GM23338 (cell line): ENCODE measurements at regions not wholly inside any gene's neighbourhood (a gene's known extent, or its start where the extent isn't known, plus 50 kb on each side); places are given as distances from the start of the nearest gene placed in this dataset.
"Not testable (repeated sequence)": the region's sequence is repeated elsewhere in the genome, so short reads cannot be mapped to it uniquely, and the experiment has no call there.

Source experiments
- CREB1 ChIP-seq: fragments of 250-450 bp; sonication (Bioruptor Pico); IDR thresholded peaks from 2 replicates; pipeline ENCODE4 v1.5.0; 2020; ENCODE audit warnings: low read depth, mild to moderate bottlenecking, moderate library complexity
- EZH2 ChIP-seq: fragments of 200-600 bp; sonication (generic); IDR thresholded peaks from one replicate; pipeline ENCODE4 v1.8.0; 2017; ENCODE audit warnings: antibody characterized with exemption, mild to moderate bottlenecking, low read depth; ENCODE audit not compliant: unreplicated experiment
- EZH2phosphoT487 ChIP-seq: fragments of 200-600 bp; sonication (generic); IDR thresholded peaks from one replicate; pipeline ENCODE4 v1.8.1; 2018; ENCODE audit warnings: antibody characterized with exemption; ENCODE audit not compliant: unreplicated experiment
- JUNB ChIP-seq: IDR thresholded peaks from one replicate; pipeline ENCODE4 v1.6.1; 2016; ENCODE audit warnings: antibody characterized with exemption; ENCODE audit not compliant: unreplicated experiment
- NANOG ChIP-seq: IDR thresholded peaks from 2 replicates; pipeline ENCODE4 v1.6.1; 2016; ENCODE audit warnings: antibody characterized with exemption, borderline replicate concordance
- POLR2AphosphoS5 ChIP-seq: IDR thresholded peaks from 2 replicates; pipeline ENCODE4 v1.6.1; 2016; ENCODE audit warnings: antibody characterized with exemption, low read depth
- STAT1 ChIP-seq: IDR thresholded peaks from one replicate; pipeline ENCODE4 v1.6.1; 2016; ENCODE audit warnings: antibody characterized with exemption; ENCODE audit not compliant: unreplicated experiment
- ZNF114 ChIP-seq: fragments of 250-450 bp; sonication (Bioruptor Pico); IDR thresholded peaks from 2 replicates; pipeline ENCODE4 v1.5.0; 2020; ENCODE audit warnings: mild to moderate bottlenecking, moderate library complexity
- ZNF331 ChIP-seq: fragments of 250-450 bp; sonication (Bioruptor Pico); IDR thresholded peaks from 2 replicates; pipeline ENCODE4 v1.5.0; 2020; ENCODE audit warnings: low read depth, mild to moderate bottlenecking, moderate library complexity
- TF ChIP-seq, protein P1 (sequence below), 2 experiments: fragments of 200-600 bp in 1 of 2; sonication (generic) in 1 of 2; conservative IDR thresholded peaks; 2 replicates each; pipeline versions ENCODE4 v1.5.1 to v1.6.1; 2016 to 2017; ENCODE audit warnings: antibody characterized with exemption in 2 of 2, low read depth in 2 of 2, mild to moderate bottlenecking in 2 of 2, moderate library complexity in 1 of 2
- TF ChIP-seq, protein P2 (sequence below): IDR thresholded peaks from 2 replicates; pipeline ENCODE4 v1.6.1; 2016; ENCODE audit warnings: antibody characterized with exemption
- TF ChIP-seq, protein P3 (sequence below): IDR thresholded peaks from one replicate; pipeline ENCODE4 v1.6.1; 2018; ENCODE audit warnings: antibody characterized with exemption; ENCODE audit not compliant: unreplicated experiment
- TF ChIP-seq, protein P4 (sequence below): fragments of 250-450 bp; sonication (Bioruptor Pico); IDR thresholded peaks from 2 replicates; pipeline ENCODE4 v1.5.0; 2020; ENCODE audit warnings: mild to moderate bottlenecking, moderate library complexity

DNA sequence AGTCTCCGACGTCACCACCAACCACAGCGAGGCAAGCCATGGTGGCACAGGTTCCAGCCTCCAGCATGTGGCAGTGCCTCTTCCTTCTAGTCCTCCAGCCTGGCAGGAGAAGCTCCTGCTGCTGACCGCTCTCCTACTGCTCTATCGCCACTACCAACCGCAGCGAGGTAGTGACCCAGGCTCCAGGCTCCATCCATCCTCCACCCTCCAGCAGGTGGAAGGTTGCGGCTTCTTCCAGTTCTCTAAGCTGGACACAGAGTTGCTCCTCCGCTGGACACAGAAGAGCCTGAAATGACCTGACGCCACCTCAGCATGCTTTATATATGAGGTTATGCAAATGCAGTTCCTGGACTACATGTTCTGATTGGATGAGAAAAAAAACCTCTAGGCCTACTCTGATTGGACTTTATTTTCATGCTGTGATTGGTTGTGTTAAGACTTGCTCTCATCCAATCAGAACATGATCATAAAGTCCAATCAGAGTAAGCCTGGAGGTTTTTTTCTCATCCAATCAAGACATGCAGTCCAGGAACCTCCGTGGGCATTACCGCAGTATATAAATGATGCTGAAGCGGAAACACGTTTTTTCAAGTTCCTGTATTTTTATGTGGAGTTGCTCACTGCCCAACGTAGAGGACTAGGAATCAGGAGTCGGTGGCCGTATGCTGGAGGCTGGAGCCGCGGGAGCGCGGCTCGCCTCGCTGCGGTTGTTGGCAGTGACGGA, 174.7 kb downstream of the USP22 start:
- TF ChIP-seq, protein P1, sequence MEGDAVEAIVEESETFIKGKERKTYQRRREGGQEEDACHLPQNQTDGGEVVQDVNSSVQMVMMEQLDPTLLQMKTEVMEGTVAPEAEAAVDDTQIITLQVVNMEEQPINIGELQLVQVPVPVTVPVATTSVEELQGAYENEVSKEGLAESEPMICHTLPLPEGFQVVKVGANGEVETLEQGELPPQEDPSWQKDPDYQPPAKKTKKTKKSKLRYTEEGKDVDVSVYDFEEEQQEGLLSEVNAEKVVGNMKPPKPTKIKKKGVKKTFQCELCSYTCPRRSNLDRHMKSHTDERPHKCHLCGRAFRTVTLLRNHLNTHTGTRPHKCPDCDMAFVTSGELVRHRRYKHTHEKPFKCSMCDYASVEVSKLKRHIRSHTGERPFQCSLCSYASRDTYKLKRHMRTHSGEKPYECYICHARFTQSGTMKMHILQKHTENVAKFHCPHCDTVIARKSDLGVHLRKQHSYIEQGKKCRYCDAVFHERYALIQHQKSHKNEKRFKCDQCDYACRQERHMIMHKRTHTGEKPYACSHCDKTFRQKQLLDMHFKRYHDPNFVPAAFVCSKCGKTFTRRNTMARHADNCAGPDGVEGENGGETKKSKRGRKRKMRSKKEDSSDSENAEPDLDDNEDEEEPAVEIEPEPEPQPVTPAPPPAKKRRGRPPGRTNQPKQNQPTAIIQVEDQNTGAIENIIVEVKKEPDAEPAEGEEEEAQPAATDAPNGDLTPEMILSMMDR (conservative IDR thresholded peaks at IDR 0.05; ENCODE audit: low read depth in 2 of 2) = not testable (repeated sequence)
- TF ChIP-seq, protein P2, sequence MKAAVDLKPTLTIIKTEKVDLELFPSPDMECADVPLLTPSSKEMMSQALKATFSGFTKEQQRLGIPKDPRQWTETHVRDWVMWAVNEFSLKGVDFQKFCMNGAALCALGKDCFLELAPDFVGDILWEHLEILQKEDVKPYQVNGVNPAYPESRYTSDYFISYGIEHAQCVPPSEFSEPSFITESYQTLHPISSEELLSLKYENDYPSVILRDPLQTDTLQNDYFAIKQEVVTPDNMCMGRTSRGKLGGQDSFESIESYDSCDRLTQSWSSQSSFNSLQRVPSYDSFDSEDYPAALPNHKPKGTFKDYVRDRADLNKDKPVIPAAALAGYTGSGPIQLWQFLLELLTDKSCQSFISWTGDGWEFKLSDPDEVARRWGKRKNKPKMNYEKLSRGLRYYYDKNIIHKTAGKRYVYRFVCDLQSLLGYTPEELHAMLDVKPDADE = not testable (repeated sequence)
- not testable (repeated sequence) for TF ChIP-seq EZH2; EZH2phosphoT487; NANOG; CREB1 (CRISPR knock-in tag); JUNB; ZNF114 (CRISPR knock-in tag); STAT1; ZNF331
- TF ChIP-seq, protein P3, sequence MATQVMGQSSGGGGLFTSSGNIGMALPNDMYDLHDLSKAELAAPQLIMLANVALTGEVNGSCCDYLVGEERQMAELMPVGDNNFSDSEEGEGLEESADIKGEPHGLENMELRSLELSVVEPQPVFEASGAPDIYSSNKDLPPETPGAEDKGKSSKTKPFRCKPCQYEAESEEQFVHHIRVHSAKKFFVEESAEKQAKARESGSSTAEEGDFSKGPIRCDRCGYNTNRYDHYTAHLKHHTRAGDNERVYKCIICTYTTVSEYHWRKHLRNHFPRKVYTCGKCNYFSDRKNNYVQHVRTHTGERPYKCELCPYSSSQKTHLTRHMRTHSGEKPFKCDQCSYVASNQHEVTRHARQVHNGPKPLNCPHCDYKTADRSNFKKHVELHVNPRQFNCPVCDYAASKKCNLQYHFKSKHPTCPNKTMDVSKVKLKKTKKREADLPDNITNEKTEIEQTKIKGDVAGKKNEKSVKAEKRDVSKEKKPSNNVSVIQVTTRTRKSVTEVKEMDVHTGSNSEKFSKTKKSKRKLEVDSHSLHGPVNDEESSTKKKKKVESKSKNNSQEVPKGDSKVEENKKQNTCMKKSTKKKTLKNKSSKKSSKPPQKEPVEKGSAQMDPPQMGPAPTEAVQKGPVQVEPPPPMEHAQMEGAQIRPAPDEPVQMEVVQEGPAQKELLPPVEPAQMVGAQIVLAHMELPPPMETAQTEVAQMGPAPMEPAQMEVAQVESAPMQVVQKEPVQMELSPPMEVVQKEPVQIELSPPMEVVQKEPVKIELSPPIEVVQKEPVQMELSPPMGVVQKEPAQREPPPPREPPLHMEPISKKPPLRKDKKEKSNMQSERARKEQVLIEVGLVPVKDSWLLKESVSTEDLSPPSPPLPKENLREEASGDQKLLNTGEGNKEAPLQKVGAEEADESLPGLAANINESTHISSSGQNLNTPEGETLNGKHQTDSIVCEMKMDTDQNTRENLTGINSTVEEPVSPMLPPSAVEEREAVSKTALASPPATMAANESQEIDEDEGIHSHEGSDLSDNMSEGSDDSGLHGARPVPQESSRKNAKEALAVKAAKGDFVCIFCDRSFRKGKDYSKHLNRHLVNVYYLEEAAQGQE = not testable (repeated sequence)
- TF ChIP-seq POLR2AphosphoS5 = peak; percentile 62
- TF ChIP-seq, protein P4, sequence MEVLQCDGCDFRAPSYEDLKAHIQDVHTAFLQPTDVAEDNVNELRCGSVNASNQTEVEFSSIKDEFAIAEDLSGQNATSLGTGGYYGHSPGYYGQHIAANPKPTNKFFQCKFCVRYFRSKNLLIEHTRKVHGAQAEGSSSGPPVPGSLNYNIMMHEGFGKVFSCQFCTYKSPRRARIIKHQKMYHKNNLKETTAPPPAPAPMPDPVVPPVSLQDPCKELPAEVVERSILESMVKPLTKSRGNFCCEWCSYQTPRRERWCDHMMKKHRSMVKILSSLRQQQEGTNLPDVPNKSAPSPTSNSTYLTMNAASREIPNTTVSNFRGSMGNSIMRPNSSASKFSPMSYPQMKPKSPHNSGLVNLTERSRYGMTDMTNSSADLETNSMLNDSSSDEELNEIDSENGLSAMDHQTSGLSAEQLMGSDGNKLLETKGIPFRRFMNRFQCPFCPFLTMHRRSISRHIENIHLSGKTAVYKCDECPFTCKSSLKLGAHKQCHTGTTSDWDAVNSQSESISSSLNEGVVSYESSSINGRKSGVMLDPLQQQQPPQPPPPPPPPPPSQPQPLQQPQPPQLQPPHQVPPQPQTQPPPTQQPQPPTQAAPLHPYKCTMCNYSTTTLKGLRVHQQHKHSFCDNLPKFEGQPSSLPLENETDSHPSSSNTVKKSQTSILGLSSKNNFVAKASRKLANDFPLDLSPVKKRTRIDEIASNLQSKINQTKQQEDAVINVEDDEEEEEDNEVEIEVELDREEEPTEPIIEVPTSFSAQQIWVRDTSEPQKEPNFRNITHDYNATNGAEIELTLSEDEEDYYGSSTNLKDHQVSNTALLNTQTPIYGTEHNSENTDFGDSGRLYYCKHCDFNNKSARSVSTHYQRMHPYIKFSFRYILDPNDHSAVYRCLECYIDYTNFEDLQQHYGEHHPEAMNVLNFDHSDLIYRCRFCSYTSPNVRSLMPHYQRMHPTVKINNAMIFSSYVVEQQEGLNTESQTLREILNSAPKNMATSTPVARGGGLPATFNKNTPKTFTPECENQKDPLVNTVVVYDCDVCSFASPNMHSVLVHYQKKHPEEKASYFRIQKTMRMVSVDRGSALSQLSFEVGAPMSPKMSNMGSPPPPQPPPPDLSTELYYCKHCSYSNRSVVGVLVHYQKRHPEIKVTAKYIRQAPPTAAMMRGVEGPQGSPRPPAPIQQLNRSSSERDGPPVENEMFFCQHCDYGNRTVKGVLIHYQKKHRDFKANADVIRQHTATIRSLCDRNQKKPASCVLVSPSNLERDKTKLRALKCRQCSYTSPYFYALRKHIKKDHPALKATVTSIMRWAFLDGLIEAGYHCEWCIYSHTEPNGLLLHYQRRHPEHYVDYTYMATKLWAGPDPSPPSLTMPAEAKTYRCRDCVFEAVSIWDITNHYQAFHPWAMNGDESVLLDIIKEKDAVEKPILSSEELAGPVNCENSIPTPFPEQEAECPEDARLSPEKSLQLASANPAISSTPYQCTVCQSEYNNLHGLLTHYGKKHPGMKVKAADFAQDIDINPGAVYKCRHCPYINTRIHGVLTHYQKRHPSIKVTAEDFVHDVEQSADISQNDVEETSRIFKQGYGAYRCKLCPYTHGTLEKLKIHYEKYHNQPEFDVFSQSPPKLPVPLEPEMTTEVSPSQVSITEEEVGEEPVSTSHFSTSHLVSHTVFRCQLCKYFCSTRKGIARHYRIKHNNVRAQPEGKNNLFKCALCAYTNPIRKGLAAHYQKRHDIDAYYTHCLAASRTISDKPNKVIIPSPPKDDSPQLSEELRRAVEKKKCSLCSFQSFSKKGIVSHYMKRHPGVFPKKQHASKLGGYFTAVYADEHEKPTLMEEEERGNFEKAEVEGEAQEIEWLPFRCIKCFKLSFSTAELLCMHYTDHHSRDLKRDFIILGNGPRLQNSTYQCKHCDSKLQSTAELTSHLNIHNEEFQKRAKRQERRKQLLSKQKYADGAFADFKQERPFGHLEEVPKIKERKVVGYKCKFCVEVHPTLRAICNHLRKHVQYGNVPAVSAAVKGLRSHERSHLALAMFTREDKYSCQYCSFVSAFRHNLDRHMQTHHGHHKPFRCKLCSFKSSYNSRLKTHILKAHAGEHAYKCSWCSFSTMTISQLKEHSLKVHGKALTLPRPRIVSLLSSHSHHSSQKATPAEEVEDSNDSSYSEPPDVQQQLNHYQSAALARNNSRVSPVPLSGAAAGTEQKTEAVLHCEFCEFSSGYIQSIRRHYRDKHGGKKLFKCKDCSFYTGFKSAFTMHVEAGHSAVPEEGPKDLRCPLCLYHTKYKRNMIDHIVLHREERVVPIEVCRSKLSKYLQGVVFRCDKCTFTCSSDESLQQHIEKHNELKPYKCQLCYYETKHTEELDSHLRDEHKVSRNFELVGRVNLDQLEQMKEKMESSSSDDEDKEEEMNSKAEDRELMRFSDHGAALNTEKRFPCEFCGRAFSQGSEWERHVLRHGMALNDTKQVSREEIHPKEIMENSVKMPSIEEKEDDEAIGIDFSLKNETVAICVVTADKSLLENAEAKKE (CRISPR knock-in tag) = not testable (repeated sequence)
